HS-5 (cell line): ENCODE measurements at regions not wholly inside any gene's neighbourhood (a gene's known extent, or its start where the extent isn't known, plus 50 kb on each side); places are given as distances from the start of the nearest gene placed in this dataset.

Experiments
- DNase-seq: peaks from one replicate; pipeline ENCODE4 v3.0.0-alpha.2; 2012; ENCODE audit warnings: low read depth

DNA sequence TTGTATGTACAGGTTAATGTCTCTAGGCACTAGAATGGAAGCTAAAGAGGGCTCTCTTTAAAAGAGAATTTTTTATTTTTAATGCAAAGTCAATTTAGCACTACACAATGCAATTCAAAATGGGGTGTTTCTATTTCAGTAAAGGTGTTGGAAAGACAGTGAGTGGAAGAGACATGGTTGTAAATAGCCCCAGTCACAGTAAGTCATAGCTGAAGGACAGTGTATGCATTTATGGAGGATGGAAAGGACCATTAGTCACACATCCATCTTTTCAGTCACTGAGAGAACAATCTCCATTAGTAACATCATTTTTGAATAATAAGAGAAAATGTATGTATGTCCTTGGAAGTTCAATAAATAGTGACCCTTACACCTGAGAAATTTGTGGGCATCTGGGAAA lies 148.0 kb downstream of the PDHA2 start:
- DNase-seq, result no peak

DNA sequence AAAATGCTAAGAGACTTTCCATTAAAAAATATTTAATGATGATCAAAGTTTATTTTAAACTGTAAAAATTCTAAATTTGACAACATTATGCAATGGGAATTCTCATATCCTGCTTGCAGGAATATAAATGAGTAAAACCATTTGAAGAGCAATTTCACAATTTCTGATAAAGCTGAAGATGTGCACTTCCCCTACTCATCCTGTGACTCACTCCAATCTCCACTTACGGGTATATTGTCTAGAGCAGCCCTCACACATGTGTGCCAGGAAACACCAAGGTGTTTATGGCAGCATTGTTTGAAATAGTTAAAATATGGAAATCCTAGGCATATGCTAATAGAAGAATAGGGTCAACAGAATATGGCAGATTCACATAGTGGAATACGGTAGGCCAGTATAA lies 158.4 kb downstream of the PDHA2 start:
- peak; percentile 49 for DNase-seq

DNA sequence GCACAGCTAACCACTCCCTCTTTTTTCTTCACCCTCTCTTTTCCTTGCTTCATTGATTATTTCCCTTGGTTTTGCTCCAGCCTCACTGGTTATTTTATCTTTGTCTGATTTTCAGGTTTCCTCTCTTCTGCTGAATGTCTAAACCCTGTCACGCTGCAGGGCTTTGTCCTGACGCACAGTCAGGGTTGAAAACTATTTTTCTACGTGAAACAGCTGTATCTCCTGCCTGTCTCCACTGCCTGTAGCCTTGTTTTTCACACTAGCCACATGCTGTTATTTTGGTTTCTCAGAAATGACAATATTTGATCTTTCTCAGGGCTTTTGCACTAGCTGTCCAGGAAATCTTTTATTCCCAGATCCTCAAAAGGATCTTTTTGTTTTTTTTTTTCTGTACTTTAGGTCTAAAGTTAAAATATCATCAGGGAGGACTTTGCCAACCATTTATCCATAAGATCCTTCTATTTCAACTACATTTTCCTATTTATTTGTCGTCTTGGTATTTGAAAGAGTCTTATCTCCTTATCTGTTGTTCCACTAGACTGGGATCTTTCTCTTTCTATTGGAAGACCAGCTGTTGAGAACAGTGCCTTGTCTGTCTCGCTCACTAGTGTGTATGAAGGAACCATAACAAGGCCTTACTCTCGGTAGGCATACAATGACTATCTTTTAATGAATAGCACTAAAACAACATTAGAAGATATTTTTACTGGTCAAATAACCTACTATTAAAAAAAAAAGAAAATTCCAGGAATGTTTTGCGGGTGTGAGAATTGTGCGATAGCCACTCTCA lies 164.3 kb downstream of the PDHA2 start:
- no peak for DNase-seq

DNA sequence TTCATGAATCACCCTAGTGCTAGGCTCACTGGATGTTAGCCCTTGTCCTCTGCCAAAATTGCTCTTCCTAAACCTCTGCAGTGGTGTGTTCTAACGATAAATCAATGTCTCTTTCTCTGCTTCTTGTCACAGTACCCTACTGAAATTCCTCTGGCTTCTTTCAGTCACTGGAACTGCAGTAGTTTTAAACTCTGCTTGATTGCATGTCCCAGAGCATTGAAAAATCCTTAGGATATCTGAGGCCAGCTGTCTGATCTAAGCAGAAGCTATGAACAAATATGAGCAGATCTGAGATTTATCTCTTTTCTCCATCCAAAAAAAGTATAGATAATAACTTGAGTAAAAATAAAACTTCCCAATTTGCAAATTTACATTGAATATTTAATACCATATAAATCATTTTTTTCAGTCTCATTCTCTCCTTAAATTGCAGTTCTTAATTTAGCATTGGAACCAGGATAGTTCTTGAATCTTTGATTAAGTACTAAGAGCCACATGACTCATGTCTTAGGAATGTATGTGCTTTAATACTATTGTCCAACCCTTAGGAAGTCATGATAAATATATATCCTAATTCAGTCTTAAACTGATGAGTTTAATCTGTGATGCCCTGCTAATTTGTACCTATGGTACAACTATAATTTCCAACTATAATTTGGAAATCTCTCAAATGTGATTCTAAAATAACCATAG lies 169.7 kb downstream of the PDHA2 start:
- peak; percentile 35 for DNase-seq

DNA sequence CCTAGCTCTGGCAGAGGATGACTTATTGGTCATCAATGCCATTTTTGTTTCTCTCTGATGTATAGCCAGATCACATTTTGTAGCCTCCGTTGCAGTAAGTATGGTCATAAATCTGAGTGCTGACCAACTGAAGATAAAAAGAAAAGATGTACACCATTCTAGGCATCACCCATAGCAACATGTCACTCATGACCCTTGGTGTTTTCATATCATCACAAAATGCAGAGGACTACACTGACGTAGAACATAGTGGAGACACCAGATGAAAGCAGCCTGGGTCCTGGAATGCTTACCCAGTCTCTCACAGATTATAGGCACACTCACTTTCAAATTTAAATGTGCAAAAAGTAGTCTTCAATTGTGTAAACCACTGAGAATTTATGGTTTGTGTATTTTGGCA lies 172.8 kb downstream of the PDHA2 start:
- DNase-seq, result no peak

DNA sequence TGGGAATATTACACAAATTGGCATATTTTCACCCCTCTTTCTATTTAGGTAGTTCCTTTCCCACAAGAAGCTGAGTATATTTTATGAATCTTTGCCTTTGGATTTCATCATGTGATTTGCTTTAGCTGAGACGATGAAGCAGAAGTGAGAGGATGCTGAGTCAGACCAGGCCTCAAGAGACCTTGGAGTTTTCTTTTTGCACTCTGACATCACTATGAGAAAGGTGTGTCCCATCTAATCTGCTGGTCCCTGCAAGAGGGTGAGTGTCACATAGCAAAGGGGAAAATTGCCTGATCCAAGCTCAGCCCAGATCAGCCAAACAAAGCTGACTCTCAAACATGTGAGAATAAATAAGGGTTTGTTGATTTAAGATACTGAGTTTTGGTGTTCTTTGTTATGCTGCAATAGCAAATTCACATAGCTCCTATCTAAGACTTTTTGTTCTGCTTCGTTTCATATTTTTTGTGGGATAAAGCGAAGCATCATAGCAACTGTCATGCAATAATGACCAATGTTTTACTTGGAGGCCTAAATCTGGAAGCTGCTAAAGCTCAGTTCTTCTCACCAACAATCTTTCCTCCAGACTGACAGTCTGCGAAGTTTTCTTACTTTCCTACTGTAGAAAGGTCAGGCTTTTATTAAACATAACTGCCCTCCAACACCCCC lies 176.9 kb downstream of the PDHA2 start:
- DNase-seq, result peak; percentile 35

DNA sequence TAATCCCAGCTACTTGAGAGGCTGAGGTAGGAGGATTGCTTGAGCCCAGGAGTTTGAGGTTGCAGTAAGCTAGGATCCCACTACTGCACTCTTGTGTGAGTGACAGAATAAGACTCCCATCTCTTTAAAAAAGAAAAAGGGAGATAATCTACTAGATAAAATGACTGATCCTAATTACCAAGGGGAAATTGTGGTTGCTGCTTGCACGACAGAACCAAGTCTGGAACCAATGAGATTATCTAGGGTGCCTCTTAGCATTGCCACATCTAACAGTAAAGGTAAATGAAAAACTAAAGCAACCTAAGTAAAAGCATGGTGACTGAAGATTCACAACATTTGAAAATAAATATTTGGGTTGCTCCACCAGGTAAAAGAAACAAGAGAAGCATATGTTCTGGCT lies 185.1 kb downstream of the PDHA2 start:
- DNase-seq, result no peak

DNA sequence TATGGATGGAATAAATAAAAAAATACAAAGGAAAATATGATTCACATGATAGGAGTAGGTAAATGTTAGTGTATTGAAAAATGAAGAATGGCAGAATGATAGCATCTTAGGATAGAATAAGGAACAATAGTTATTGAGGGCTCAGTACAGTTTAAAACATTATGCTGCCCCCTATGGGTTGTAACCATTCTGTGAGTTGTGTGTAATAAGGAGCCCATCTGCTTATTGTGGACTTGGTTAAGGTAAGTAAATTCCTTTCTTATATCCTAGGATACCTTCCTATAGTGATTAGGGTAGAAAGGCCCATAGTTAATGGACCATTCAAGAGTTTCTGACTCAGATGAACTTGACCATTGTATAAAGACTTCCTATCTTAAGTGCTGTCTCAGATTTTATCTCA lies 195.8 kb downstream of the PDHA2 start:
- no peak for DNase-seq

DNA sequence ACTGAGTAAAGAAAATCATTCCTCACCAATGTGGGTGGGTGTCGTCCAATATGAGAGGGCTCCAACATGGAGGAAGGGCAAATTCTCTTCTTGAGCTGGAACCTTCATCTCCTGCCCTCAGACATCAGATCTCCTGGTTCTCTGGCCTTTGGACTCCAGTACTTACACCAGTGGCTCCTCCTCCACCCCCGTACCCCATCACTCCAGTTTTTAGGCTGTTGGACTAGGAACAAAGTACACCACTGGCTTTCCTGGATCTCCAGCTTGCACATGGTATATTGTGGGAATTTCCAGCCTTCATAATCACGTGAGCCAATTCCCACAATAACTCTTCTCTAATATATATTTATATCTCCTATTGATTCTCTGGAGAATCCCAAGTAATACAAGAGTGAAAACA lies 196.9 kb downstream of the PDHA2 start:
- DNase-seq, result no peak

DNA sequence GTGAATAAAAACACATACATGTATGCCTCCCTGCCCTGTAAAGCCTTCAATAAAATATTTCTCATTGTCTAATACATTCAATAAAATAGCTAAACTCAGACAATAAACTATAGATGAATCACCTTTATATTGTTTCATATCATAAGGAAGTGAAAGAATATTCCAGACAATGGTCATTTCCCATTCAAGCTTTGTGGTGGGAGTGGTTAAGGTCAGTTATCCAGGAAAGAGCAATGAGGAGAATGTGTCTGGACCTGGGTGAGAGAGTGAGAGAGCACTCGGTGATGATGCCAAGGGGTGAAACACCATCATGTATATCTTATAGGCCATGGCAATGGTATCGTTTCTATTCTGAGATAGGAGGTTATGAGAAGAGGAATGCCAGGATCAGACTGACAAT lies 197.8 kb downstream of the PDHA2 start:
- DNase-seq, result no peak

DNA sequence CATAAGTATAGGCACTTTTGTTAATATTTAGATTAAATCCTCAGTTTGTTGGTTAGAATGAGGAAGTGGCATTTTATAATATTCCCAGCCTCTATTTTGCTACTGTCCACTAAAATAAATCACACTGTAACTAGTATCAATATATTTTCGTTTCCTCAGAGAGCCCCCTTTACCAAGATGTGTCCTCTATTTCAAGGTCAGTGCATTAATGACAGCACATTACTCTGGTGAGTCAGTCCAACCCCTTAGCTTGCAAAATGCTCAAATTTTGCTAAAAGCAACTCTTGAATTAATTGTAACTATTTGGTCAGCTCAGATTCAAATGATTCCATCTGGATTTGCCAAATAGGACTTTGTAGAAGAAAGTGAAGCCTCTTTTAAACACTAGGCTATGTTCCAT lies 199.3 kb downstream of the PDHA2 start:
- DNase-seq, result no peak

DNA sequence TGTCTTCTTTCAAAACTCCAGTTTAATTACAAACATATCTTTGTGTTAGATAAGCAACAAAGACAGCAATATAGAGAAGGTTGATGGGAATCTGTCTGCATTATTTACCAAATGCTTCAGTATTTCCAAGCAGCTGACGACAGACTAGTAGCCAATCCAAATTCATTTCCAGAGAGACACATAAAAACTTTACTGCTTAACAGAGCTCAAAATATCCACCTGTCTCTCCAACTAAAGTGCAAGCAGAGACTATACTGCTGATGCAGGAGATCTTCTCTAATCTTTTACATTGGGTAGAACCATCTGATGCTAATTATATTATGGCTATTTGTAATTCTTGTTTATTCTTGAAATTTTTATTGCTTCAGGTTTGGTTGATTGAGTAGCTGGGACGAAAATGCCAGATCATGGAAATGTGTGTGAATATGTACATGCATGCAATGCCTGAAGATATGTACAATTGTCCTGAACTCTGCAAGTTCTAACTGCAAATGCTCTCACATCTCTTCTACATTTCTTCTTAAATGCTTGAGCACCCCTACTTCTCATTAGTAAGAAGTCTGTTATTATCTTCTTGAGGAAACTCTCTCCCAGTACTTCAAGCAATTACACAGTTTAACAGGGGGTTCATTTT lies 200.0 kb downstream of the PDHA2 start:
- DNase-seq, result no peak

DNA sequence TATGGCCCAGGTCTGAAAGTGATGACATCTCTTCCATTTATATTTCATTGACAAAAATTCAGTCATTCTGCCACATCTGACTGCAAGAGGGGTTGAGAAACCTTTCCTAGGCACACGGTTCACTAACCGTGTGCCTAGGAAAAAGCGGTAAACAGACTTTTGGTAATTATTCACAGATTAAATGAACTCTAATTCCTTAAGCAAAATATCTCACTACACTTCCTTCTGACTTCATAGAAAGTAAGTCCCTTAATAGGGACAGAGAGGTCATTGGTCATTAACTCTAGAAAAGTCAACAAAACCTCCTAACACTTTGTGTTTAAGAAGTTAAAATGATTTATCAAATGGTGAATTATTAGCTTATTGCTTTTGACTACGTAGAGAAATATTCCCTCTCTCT lies 205.1 kb downstream of the PDHA2 start:
- DNase-seq, result no peak

DNA sequence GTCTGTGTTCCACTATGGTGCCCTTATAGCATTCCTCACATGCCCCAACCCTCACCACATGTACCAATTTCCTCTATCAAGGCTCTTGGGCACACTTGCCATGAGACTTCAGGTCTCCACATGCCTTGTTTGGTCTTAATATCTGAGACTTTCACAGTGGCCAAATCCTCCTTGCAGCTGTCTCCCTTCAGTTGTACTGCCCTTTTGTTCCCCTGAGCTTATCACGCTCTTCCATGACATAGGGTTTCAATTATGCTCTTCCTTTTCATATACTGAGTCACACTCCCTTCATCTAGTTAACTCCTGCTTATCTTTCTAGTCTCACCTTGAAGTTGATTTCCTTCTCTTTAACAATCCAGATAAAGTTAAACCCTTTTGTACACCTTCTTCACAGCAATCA lies 212.9 kb downstream of the PDHA2 start:
- no peak for DNase-seq

DNA sequence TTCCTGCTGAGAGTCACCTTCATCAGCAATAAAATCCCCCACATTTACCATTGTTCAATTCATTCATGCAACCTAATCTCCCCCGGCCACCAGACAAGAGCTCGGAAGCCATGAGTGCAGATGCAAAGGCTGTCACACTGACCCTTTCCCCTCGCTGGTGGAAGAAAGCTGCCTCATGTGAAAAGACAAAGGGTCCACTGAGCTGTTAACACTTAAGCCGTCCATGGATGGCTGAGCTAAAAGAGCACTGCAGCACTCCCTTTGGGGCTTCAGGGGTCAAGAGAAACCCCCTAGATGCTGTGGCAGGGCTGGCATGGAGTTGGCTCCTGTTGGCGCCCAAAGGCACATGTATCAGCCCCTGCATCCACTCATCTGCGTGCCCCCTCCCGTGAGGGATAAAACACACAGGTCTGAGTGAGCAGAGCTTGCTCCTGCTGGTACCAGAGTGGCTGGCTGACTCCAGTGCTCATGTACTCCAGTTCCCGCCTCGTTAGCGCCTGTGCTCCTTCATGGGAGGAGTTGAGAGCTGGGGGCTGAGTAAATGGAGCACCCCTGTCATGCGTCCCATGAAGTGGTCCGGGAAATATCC lies 216.5 kb downstream of the PDHA2 start:
- DNase-seq, result no peak

DNA sequence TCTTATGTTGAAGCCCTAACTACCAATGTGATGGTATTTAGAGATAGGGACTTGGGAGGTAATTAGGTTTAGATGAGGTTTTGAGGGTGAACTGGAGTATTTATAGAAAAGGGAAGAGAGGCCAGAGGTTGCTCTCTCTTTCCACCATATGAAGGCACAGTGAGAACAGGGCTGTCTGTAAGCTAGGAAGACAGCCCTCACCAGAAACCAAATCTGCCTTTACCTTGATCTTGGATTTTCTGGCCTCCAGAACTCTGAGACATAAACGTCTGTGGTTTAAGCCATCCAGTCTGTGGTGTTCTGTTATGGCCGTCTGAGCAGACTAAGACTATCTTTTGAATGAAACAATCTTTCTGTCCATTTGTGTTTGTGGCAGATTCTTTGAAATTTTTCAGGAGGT lies 223.7 kb downstream of the PDHA2 start:
- DNase-seq, result no peak

DNA sequence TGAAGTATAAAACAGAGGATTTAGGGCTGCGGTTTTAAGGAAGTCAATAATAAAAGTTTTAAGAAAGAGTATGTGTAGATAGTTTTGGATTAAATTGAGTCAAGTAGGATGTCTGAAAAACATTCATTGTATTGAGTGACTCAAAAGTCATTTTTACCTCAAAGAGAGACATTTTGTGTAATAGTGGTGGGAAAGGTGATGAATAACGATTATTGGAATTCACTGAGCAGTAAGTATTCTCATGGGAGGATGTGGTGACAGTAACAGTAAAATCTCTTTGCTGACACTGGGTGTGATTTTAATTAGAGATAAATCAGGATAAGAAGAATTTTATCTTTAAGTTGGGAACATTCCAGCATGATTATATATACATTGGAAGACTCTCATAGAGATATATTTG lies 233.6 kb downstream of the PDHA2 start:
- peak; percentile 58 for DNase-seq

DNA sequence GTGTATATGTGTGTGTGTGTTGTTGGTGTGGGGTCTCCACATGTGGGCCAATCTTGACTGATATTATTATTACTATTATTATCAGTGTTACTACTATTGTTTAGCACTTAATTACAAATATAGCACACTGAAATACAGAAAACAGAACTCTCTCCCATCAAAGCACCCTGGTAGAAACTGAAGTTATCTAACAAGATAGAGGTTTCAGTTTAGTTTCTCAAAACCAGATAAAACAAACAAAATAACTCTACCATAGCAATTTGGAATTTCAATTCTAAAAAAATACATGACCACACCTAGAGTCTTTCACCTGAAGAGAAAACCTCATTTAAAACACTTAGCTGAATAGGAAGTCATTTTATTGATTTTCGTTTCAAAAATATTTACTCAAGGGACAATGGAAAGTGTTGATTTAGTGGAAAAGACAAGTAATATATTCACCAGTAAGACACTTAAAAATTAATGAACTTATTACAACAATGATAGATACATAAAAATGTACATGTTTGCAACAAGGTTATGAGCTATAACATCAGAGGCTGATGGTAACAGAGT lies 252.3 kb downstream of the PDHA2 start:
- no peak for DNase-seq

DNA sequence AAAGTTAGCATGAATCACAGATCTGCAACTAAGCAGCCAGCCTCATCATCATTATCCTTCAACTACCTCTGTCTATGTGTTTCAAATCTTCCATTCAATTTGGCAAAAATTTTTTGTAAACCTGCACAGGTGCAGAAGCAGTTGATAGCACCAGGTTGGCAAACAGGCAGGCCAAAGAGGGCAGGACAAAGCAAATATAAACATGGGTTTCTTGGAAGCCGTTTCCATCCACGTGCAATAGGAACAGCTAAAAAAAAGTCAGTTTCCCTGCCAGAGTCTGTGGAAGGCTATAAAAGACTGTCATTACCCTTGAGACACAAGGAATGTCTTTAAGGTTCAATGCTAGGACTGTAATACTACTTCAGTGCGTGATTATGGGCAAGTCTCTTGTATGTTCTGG lies 253.2 kb downstream of the PDHA2 start:
- no peak for DNase-seq

DNA sequence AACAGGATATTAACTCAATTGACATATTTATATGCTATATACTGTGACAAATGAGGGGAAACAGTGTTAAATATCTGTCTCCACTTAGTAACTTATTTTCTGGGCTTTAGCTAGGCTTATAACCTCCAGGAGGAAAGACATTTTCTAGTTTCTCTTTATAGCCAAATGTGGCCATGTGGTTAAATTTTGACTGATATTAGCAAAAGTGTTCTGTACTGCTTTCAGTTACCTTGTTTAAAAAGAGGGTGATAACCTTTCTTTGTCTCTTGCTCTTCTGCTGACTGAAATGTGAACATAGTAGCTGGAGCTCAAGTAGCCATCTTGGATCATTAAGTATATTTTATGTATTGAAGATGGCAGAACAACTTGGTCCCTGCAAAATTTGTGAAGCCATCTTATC lies 253.7 kb downstream of the PDHA2 start:
- no peak for DNase-seq

DNA sequence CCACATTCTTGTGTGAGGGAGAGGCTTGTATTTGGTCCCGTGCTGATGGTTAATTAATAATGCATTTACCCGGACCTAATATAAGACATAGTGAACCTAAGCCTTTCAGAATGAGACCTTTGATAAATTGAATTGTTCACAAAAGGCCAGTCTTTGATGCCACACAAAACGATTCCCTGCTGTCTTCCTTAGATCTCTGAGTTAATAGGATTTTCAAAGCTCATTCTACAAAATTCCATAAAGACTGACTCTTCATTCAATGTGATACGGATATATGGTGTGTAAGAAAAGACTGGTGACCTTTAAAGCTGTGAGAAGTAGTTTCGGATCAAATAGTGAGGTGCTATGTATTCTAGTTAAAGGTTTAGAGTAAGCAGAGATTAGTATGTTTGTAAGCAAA lies 254.3 kb downstream of the PDHA2 start:
- no peak for DNase-seq

DNA sequence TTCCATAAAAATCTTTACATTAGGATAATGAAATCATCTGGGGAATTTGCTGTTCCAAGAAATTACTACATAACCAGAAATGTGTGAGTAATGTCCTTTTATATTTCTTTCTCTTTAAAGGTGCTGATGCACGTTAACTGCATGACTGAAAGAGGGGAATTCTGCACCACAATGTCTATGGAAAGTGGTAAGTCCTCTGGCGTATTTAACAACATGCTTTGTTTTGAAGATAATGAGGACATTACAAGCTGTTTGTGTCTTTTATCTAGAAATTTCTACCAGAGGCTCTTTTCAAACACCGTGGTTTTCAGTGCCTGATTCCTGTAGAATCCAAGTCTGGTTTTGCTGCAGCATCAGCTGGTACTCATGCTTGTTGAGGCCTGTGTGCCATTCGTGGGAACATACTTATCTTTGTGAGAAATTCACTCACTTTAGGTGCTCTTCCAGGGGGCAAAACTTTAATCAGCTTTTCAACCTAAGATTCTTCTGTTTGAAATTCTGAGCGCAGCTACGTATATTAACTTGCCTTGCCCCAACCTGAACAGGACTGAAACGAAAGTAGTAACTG lies 257.2 kb downstream of the PDHA2 start:
- DNase-seq, result no peak
